Body of pancreas (tissue), 4 donors: ENCODE measurements at regions not wholly inside any gene's neighbourhood (a gene's known extent, or its start where the extent isn't known, plus 50 kb on each side); places are given as distances from the start of the nearest gene placed in this dataset.

ENCODE experiments used
- CTCF ChIP-seq, 7 experiments: fragments of 450-650 bp in 4 of 7; fragments of 200-600 bp in 3 of 7; sonication (generic) in 3 of 7; IDR thresholded peaks; one replicate each; pipeline ENCODE4 v1.5.1; 2016 to 2019; ENCODE audit warnings: antibody characterized with exemption in 7 of 7
- POLR2A ChIP-seq, 3 donors: fragments of 450-650 bp; IDR thresholded peaks; one replicate each; pipeline ENCODE4 v1.6.1; 2016; ENCODE audit warnings: antibody characterized with exemption in 3 of 3, mild to moderate bottlenecking in 2 of 3

DNA sequence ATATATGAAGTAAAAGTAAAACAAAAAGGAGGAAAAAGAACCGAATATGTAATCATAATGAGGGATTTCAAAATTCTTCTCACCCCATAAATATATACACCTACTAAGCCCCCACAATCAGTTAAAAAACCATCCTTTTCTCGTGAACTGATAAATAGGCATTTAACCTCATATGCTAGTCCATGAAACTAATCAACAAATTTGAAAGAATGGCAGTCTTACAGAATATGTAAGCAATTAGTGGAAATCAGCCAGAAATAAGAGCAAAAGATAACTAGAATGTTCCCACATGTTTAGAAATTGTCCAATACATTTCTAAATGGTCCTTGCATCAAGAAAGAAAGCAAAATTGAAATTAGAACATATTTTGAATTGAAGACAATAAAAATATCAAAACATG lies 849.4 kb upstream of the CXADR start:
- no peak for TF ChIP-seq POLR2A (IDR thresholded peaks at IDR 0.05)
- no peak for TF ChIP-seq CTCF (IDR thresholded peaks at IDR 0.05)
